ENCODE measurements at regions not wholly inside any gene's neighbourhood (a gene's known extent, or its start where the extent isn't known, plus 50 kb on each side); places are given as distances from the start of the nearest gene placed in this dataset.
"Not testable (repeated sequence)": the region's sequence is repeated elsewhere in the genome, so short reads cannot be mapped to it uniquely, and the experiment has no call there.

DNA sequence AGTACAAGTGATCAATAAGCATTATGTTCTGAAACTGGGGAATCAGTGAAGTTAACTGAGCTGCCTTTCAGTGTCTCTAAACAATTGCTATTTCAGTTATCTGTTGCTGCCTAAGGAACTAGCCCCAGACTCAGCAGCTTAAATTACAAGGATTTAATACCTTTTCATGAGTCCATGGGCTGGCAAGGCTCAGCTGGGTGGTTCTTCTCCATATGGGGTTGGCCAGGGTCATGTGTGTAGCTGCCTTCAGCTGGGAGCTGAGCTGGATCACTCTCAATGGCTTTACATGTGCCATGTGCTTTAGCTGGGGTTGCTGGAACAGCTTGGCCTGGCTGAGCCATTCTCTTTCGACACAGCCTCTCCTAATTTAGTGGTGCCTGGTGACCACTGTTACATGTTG, 295.0 kb upstream of the NCAM1 start:
- no peaks in the 10 kb centered on the region for H4K20me1 ChIP-seq (ENCODE audit: insufficient read depth, low read depth, low read length)
- H3K27me3 ChIP-seq (ENCODE audit: low read length) = no peaks in the 10 kb centered on the region
- H3K27ac ChIP-seq (ENCODE audit: low read length) = no peak overlapping the region
- no peak for DNase-seq
- H3K9me3 ChIP-seq (ENCODE audit: low read length) = no peaks in the 10 kb centered on the region
- H3K4me1 ChIP-seq (ENCODE audit: low read length) = peaks cover 5% of the 10 kb centered on the region; the same call in 1 of the 2 replicates
- H3K4me2 ChIP-seq (ENCODE audit: low read depth, low read length, poor library complexity, severe bottlenecking) = no peak overlapping the region
- H3K9me2 ChIP-seq (replicated peaks; ENCODE audit: insufficient read depth, low read length) = no peaks in the 10 kb centered on the region
- H3K4me3 ChIP-seq (ENCODE audit: low read length) = no peak overlapping the region
- no peaks in the 10 kb centered on the region for H3K36me3 ChIP-seq (ENCODE audit: insufficient read depth, low read length)
- no peak overlapping the region for H3K9ac ChIP-seq (ENCODE audit: low read length)
- H2AFZ ChIP-seq (ENCODE audit: low read length) = no peak overlapping the region
- no peaks in the 10 kb centered on the region for H3K79me2 ChIP-seq (ENCODE audit: low read length)

DNA sequence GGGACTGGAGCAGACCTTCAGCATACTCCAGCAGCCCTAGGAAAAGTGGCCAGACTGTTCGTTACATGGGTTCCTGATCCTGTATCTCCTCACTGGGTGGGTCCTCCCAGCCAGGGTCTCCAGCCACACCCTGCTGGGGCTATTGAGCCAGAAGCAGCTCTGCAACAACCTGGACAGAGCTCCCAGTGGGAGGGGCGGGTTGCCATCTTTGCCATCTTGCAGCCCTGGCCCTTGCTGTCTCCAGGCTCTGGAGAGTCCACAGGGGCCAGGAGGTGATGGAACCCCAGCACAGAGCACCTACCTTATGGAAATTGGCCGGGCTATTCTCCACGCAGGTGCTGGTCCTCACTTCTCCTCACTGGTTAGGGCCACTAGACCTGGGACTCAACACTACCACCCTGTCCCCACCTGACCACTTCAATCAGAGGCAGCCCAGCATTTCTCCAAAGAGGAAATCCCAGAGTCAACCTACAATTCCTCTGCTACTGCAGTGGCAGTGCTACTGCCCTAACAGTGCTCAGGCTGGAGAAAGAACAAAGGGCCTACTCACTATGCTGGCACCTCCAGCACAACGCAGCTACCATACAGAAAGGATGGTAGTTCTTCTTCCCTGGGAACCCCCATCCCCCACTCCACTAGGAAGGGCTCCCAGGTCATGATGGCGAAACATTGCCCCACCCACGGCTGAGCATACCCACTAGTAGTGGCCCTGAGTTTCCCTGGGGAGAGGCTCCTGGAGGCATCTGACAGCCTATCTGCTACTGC, 290.2 kb upstream of the NCAM1 start:
- no peak overlapping the region for H3K4me2 ChIP-seq (ENCODE audit: low read depth, low read length, poor library complexity, severe bottlenecking)
- no peaks in the 10 kb centered on the region for H3K79me2 ChIP-seq (ENCODE audit: low read length)
- H3K9me3 ChIP-seq (ENCODE audit: low read length) = no peaks in the 10 kb centered on the region
- H3K9ac ChIP-seq (ENCODE audit: low read length) = no peak overlapping the region
- no peaks in the 10 kb centered on the region for H4K20me1 ChIP-seq (ENCODE audit: insufficient read depth, low read depth, low read length)
- H3K9me2 ChIP-seq (replicated peaks; ENCODE audit: insufficient read depth, low read length) = no peaks in the 10 kb centered on the region
- H3K27ac ChIP-seq (ENCODE audit: low read length) = no peak overlapping the region
- no peak overlapping the region for H2AFZ ChIP-seq (ENCODE audit: low read length)
- H3K27me3 ChIP-seq (ENCODE audit: low read length) = no peaks in the 10 kb centered on the region
- no peak for DNase-seq
- H3K4me1 ChIP-seq (ENCODE audit: low read length) = peaks cover 5% of the 10 kb centered on the region; the same call in 1 of the 2 replicates
- H3K36me3 ChIP-seq (ENCODE audit: insufficient read depth, low read length) = no peaks in the 10 kb centered on the region
- H3K4me3 ChIP-seq (ENCODE audit: low read length) = no peak overlapping the region

DNA sequence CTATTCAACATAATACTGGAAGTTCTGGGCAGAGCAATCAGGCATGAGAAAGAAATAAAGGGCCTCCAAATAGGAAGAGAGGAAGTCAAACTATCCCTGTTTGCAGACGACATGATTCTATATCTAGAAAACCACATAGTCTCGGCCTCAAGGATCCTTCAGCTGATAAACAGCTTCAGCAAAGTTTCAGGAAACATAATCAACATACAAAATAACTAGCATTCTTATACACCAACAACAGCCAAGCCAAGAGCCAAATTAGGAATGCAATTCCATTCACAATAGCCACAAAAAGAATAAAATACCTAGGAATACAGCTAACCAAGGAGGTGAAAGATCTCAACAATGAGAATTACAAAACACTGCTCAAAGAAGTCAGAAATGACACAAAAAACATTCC, 287.8 kb upstream of the NCAM1 start:
- not testable (repeated sequence) for H3K9me2 ChIP-seq (replicated peaks; ENCODE audit: insufficient read depth, low read length); H3K4me3 ChIP-seq (ENCODE audit: low read length); H3K9ac ChIP-seq (ENCODE audit: low read length); H4K20me1 ChIP-seq (ENCODE audit: insufficient read depth, low read depth, low read length); H3K36me3 ChIP-seq (ENCODE audit: insufficient read depth, low read length); H3K79me2 ChIP-seq (ENCODE audit: low read length); H3K4me1 ChIP-seq (ENCODE audit: low read length); H3K4me2 ChIP-seq (ENCODE audit: low read depth, low read length, poor library complexity, severe bottlenecking); H3K9me3 ChIP-seq (ENCODE audit: low read length); H2AFZ ChIP-seq (ENCODE audit: low read length); H3K27ac ChIP-seq (ENCODE audit: low read length); H3K27me3 ChIP-seq (ENCODE audit: low read length); DNase-seq

DNA sequence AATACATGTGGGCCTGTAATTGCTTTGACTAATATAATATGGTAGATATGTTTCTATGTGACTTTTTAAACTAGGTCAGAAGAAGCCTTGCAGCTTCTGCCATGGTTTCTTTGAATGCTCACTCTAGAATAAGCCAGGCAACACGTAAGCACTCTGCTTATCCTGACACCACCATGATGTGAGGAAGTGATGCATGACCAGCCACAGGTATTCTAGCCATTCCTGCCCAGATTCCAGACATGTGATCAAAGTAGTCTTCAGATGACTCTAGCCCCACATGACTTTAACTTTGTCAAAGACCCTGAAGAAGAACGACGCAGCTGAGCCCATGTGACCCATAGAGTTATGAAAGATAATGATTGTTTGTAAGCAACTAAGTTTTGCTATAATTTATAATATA, 276.1 kb upstream of the NCAM1 start:
- H3K9ac ChIP-seq (ENCODE audit: low read length) = no peak overlapping the region
- H3K4me3 ChIP-seq (ENCODE audit: low read length) = no peak overlapping the region
- no peaks in the 10 kb centered on the region for H3K79me2 ChIP-seq (ENCODE audit: low read length)
- no peaks in the 10 kb centered on the region for H3K9me2 ChIP-seq (replicated peaks; ENCODE audit: insufficient read depth, low read length)
- no peak overlapping the region for H3K27ac ChIP-seq (ENCODE audit: low read length)
- no peaks in the 10 kb centered on the region for H3K4me1 ChIP-seq (ENCODE audit: low read length)
- H3K27me3 ChIP-seq (ENCODE audit: low read length) = no peaks in the 10 kb centered on the region
- H3K36me3 ChIP-seq (ENCODE audit: insufficient read depth, low read length) = no peaks in the 10 kb centered on the region
- H2AFZ ChIP-seq (ENCODE audit: low read length) = no peak overlapping the region
- H4K20me1 ChIP-seq (ENCODE audit: insufficient read depth, low read depth, low read length) = no peaks in the 10 kb centered on the region
- no peak overlapping the region for H3K4me2 ChIP-seq (ENCODE audit: low read depth, low read length, poor library complexity, severe bottlenecking)
- H3K9me3 ChIP-seq (ENCODE audit: low read length) = no peaks in the 10 kb centered on the region
- no peak for DNase-seq

- no peaks in the 10 kb centered on the region for H3K9me3 ChIP-seq (ENCODE audit: low read length)
- no peak overlapping the region for H3K4me3 ChIP-seq (ENCODE audit: low read length)
- no peak overlapping the region for H3K27ac ChIP-seq (ENCODE audit: low read length)
- no peak overlapping the region for H3K9ac ChIP-seq (ENCODE audit: low read length)
- H3K4me2 ChIP-seq (ENCODE audit: low read depth, low read length, poor library complexity, severe bottlenecking) = no peak overlapping the region
- H3K9me2 ChIP-seq (replicated peaks; ENCODE audit: insufficient read depth, low read length) = no peaks in the 10 kb centered on the region
- H4K20me1 ChIP-seq (ENCODE audit: insufficient read depth, low read depth, low read length) = no peaks in the 10 kb centered on the region
- H3K79me2 ChIP-seq (ENCODE audit: low read length) = no peaks in the 10 kb centered on the region
- no peaks in the 10 kb centered on the region for H3K36me3 ChIP-seq (ENCODE audit: insufficient read depth, low read length)
- H3K4me1 ChIP-seq (ENCODE audit: low read length) = no peaks in the 10 kb centered on the region
- DNase-seq = no peak
- H3K27me3 ChIP-seq (ENCODE audit: low read length) = no peaks in the 10 kb centered on the region
- H2AFZ ChIP-seq (ENCODE audit: low read length) = no peak overlapping the region
Measured at GRCh38 chr11:112689851-112690250, 271.4 kb upstream of the NCAM1 start.

DNA sequence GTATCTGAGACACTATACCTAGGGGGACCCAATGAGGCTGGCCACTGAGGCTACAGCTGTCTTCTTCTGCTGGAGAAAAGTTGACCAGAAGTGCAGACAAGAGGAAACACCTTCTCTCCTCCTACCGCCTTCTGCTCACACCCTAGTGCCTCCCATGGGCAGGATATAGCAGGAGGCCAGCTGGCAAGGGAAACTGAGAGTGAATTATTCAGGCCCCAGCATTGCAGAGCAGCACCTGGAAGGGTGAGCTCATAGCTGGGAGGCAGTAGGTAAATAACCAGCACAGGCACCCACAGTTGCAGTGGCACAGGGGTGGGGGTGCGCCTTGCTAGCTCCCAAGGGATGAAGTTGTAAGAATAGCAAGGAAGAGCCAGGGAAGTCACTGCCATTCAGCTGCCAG, 267.4 kb upstream of the NCAM1 start:
- Histone ChIP-seq H3K27me3 (ENCODE audit: low read length) (no peaks in the 10 kb centered on the region), H3K9me2 (replicated peaks; ENCODE audit: insufficient read depth, low read length) (no peaks in the 10 kb centered on the region), H3K27ac (ENCODE audit: low read length) (no peak overlapping the region), H4K20me1 (ENCODE audit: insufficient read depth, low read depth, low read length) (no peaks in the 10 kb centered on the region), H3K9ac (ENCODE audit: low read length) (no peak overlapping the region), H3K36me3 (ENCODE audit: insufficient read depth, low read length) (no peaks in the 10 kb centered on the region), H3K4me2 (ENCODE audit: low read depth, low read length, poor library complexity, severe bottlenecking) (no peak overlapping the region), H3K9me3 (ENCODE audit: low read length) (no peaks in the 10 kb centered on the region), H3K4me3 (ENCODE audit: low read length) (no peak overlapping the region), H2AFZ (ENCODE audit: low read length) (no peak overlapping the region), H3K79me2 (ENCODE audit: low read length) (no peaks in the 10 kb centered on the region), H3K4me1 (ENCODE audit: low read length) (no peaks in the 10 kb centered on the region)
- no peak for DNase-seq

GRCh38 chr11:112694245-112694644, 267.0 kb upstream of the NCAM1 start:
- Histone ChIP-seq H2AFZ (ENCODE audit: low read length) (no peak overlapping the region), H3K9ac (ENCODE audit: low read length) (no peak overlapping the region), H4K20me1 (ENCODE audit: insufficient read depth, low read depth, low read length) (no peaks in the 10 kb centered on the region), H3K4me2 (ENCODE audit: low read depth, low read length, poor library complexity, severe bottlenecking) (no peak overlapping the region), H3K79me2 (ENCODE audit: low read length) (no peaks in the 10 kb centered on the region), H3K9me3 (ENCODE audit: low read length) (no peaks in the 10 kb centered on the region), H3K36me3 (ENCODE audit: insufficient read depth, low read length) (no peaks in the 10 kb centered on the region), H3K9me2 (replicated peaks; ENCODE audit: insufficient read depth, low read length) (no peaks in the 10 kb centered on the region), H3K27me3 (ENCODE audit: low read length) (no peaks in the 10 kb centered on the region), H3K27ac (ENCODE audit: low read length) (no peak overlapping the region), H3K4me3 (ENCODE audit: low read length) (no peak overlapping the region), H3K4me1 (ENCODE audit: low read length) (no peaks in the 10 kb centered on the region)
- DNase-seq = no peak

DNA sequence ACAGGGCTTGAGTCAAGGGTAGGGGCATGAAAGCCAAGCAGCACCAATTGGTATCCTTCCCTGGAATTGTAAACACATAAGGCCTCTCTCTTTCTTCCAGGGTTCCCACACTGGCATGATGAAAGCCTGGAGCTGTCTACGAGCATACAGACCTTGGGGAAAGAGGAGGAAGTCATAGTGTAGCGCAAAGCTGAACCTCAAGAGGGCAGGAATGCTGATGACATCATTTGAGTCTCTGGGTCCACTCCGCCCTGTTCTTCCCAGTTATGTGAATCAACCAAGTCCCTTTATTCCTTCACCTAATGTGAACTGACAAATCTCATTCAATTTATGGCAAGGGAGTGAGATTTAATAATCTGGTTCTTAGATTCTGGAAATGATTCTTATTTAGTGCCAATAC, 266.4 kb upstream of the NCAM1 start:
- H3K9me2 ChIP-seq (replicated peaks; ENCODE audit: insufficient read depth, low read length) = no peaks in the 10 kb centered on the region
- no peak overlapping the region for H3K4me3 ChIP-seq (ENCODE audit: low read length)
- no peak overlapping the region for H3K9ac ChIP-seq (ENCODE audit: low read length)
- H3K79me2 ChIP-seq (ENCODE audit: low read length) = no peaks in the 10 kb centered on the region
- H4K20me1 ChIP-seq (ENCODE audit: insufficient read depth, low read depth, low read length) = no peaks in the 10 kb centered on the region
- H3K27ac ChIP-seq (ENCODE audit: low read length) = no peak overlapping the region
- no peaks in the 10 kb centered on the region for H3K36me3 ChIP-seq (ENCODE audit: insufficient read depth, low read length)
- no peaks in the 10 kb centered on the region for H3K9me3 ChIP-seq (ENCODE audit: low read length)
- no peak overlapping the region for H3K4me2 ChIP-seq (ENCODE audit: low read depth, low read length, poor library complexity, severe bottlenecking)
- DNase-seq = no peak
- no peaks in the 10 kb centered on the region for H3K4me1 ChIP-seq (ENCODE audit: low read length)
- H2AFZ ChIP-seq (ENCODE audit: low read length) = no peak overlapping the region
- H3K27me3 ChIP-seq (ENCODE audit: low read length) = no peaks in the 10 kb centered on the region

All from Karpas-422 (cell line).